GM03348 (cell line): ENCODE measurements at regions not wholly inside any gene's neighbourhood (a gene's known extent, or its start where the extent isn't known, plus 50 kb on each side); places are given as distances from the start of the nearest gene placed in this dataset.

ENCODE experiments used
- DNase-seq: peaks from one replicate; pipeline ENCODE4 v3.0.0; 2012; ENCODE audit warnings: low spot score

GRCh38 chr1:50292276-50292675 is 131.0 kb downstream of the DMRTA2 start:
- DNase-seq, result no peak

- DNase-seq, result no peak
Measured at GRCh38 chr1:50289495-50289894, 133.7 kb downstream of the DMRTA2 start.

GRCh38 chr1:50285994-50286393 is 137.2 kb downstream of the DMRTA2 start:
- no peak for DNase-seq

- DNase-seq, result no peak
Measured at GRCh38 chr1:50279622-50280330, 143.5 kb downstream of the DMRTA2 start.

GRCh38 chr1:50278961-50279360 is 144.3 kb downstream of the DMRTA2 start:
- no peak for DNase-seq

- no peak for DNase-seq
Measured at GRCh38 chr1:50278410-50278809, 144.8 kb downstream of the DMRTA2 start.

- DNase-seq, result no peak
Measured at GRCh38 chr1:50275566-50275965, 147.7 kb downstream of the DMRTA2 start.

GRCh38 chr1:50272912-50273311 is 150.3 kb downstream of the DMRTA2 start:
- no peak for DNase-seq

GRCh38 chr1:50271968-50272578 is 151.2 kb downstream of the DMRTA2 start:
- peak; percentile 44 for DNase-seq

GRCh38 chr1:50271337-50271736 is 151.9 kb downstream of the DMRTA2 start:
- DNase-seq, result no peak

GRCh38 chr1:50270926-50271325 is 152.3 kb downstream of the DMRTA2 start:
- no peak for DNase-seq

GRCh38 chr1:50268049-50268448 is 155.2 kb downstream of the DMRTA2 start:
- no peak for DNase-seq

- DNase-seq, result peak; percentile 33
Measured at GRCh38 chr1:50266509-50266908, 156.7 kb downstream of the DMRTA2 start.

- peak; percentile 50 for DNase-seq
Measured at GRCh38 chr1:50265790-50266314, 157.1 kb downstream of the ELAVL4 start.

GRCh38 chr1:50264590-50264989 is 155.9 kb downstream of the ELAVL4 start:
- no peak for DNase-seq

GRCh38 chr1:50262436-50262835 is 153.7 kb downstream of the ELAVL4 start:
- DNase-seq, result no peak

- no peak for DNase-seq
Measured at GRCh38 chr1:50261951-50262350, 153.2 kb downstream of the ELAVL4 start.

GRCh38 chr1:50257940-50258685 is 149.4 kb downstream of the ELAVL4 start:
- DNase-seq, result no peak

GRCh38 chr1:50257029-50257428 is 148.3 kb downstream of the ELAVL4 start:
- DNase-seq, result no peak
